ENCODE measurements at regions not wholly inside any gene's neighbourhood (a gene's known extent, or its start where the extent isn't known, plus 50 kb on each side); places are given as distances from the start of the nearest gene placed in this dataset.

GRCh38 chr16:6964679-6965078, 368.0 kb upstream of the RBFOX1 start:
- ChIA-PET POLR2A (no interaction called here), CTCF (no interaction called here)
- TF ChIP-seq, protein P1, sequence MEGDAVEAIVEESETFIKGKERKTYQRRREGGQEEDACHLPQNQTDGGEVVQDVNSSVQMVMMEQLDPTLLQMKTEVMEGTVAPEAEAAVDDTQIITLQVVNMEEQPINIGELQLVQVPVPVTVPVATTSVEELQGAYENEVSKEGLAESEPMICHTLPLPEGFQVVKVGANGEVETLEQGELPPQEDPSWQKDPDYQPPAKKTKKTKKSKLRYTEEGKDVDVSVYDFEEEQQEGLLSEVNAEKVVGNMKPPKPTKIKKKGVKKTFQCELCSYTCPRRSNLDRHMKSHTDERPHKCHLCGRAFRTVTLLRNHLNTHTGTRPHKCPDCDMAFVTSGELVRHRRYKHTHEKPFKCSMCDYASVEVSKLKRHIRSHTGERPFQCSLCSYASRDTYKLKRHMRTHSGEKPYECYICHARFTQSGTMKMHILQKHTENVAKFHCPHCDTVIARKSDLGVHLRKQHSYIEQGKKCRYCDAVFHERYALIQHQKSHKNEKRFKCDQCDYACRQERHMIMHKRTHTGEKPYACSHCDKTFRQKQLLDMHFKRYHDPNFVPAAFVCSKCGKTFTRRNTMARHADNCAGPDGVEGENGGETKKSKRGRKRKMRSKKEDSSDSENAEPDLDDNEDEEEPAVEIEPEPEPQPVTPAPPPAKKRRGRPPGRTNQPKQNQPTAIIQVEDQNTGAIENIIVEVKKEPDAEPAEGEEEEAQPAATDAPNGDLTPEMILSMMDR (IDR thresholded peaks at IDR 0.05; ENCODE audit: insufficient read depth, low read depth, low read length): no peak
- Histone ChIP-seq H3K4me3 (ENCODE audit: low read depth, low read length) (no peak overlapping the region), H3K36me3 (ENCODE audit: control insufficient read depth, insufficient read depth, low read length) (no peaks in the 10 kb centered on the region), H3K27me3 (ENCODE audit: control insufficient read depth, insufficient read depth, low read length) (no peaks in the 10 kb centered on the region)
- DNase-seq (ENCODE audit: low read depth): no peak

- no peak for DNase-seq (ENCODE audit: low read depth)
- TF ChIP-seq, protein P1 (IDR thresholded peaks at IDR 0.05; ENCODE audit: insufficient read depth, low read depth, low read length): no peak
- Histone ChIP-seq H3K27me3 (ENCODE audit: control insufficient read depth, insufficient read depth, low read length) (no peaks in the 10 kb centered on the region), H3K4me3 (ENCODE audit: low read depth, low read length) (no peak overlapping the region), H3K36me3 (ENCODE audit: control insufficient read depth, insufficient read depth, low read length) (no peaks in the 10 kb centered on the region)
- POLR2A ChIA-PET: no interaction called here
- CTCF ChIA-PET: no interaction called here
Measured at GRCh38 chr16:6961704-6962103, 370.9 kb upstream of the RBFOX1 start.

DNA sequence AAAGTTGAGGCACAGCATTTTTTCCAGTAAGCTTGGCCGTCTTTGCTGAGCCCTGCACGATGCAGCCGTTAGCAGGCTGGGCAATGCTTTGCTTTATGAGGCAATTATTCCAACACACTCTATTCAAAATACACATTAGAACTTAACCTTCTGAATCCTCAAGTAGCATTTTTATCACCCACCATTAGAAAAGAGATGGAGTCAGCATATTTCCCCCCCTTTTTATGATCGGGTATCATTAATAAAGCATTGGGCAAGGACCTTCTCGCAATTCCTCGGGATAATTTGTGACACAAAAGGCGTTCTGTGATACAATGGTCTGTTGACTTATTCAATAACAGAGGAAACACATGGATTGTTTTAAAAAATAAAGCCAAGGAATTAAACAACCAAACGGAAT, 374.5 kb upstream of the RBFOX1 start:
- ChIA-PET POLR2A (no interaction called here), CTCF (no interaction called here)
- no peaks in the 10 kb centered on the region for H3K36me3 ChIP-seq (ENCODE audit: control insufficient read depth, insufficient read depth, low read length)
- H3K4me3 ChIP-seq (ENCODE audit: low read depth, low read length): no peak overlapping the region
- no peak for DNase-seq (ENCODE audit: low read depth)
- TF ChIP-seq, protein P1 (IDR thresholded peaks at IDR 0.05; ENCODE audit: insufficient read depth, low read depth, low read length): no peak
- no peaks in the 10 kb centered on the region for H3K27me3 ChIP-seq (ENCODE audit: control insufficient read depth, insufficient read depth, low read length)

DNA sequence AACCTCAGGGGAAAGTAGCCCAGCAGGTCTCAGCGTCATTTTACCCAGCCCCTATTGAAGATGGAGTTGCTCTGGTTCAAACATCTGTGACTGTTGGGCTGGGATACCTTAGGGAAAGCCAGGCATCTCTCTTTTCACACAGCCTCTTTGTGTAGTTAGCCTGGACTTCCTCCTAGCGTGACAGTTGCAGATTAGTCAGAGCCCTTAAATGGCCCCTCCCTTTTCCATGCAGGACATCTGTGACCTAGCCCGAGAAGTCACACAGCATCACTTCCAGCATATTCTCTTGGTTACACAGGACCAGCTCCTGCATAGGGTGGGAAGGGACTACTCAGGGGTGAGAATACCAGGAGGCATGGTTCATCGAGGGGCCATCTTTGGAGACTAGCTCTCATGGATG, 375.0 kb upstream of the RBFOX1 start:
- TF ChIP-seq, protein P1 (IDR thresholded peaks at IDR 0.05; ENCODE audit: insufficient read depth, low read depth, low read length): no peak
- Histone ChIP-seq H3K4me3 (ENCODE audit: low read depth, low read length) (no peak overlapping the region), H3K36me3 (ENCODE audit: control insufficient read depth, insufficient read depth, low read length) (no peaks in the 10 kb centered on the region), H3K27me3 (ENCODE audit: control insufficient read depth, insufficient read depth, low read length) (no peaks in the 10 kb centered on the region)
- ChIA-PET CTCF (no interaction called here), POLR2A (no interaction called here)
- DNase-seq (ENCODE audit: low read depth): no peak

- TF ChIP-seq, protein P1 (IDR thresholded peaks at IDR 0.05; ENCODE audit: insufficient read depth, low read depth, low read length): no peak
- Histone ChIP-seq H3K4me3 (ENCODE audit: low read depth, low read length) (no peak overlapping the region), H3K27me3 (ENCODE audit: control insufficient read depth, insufficient read depth, low read length) (no peaks in the 10 kb centered on the region), H3K36me3 (ENCODE audit: control insufficient read depth, insufficient read depth, low read length) (no peaks in the 10 kb centered on the region)
- ChIA-PET POLR2A (no interaction called here), CTCF (no interaction called here)
- DNase-seq (ENCODE audit: low read depth): no peak
Measured at GRCh38 chr16:6956511-6956910, 376.1 kb upstream of the RBFOX1 start.
